NCI-H128 (cell line): ENCODE measurements at regions not wholly inside any gene's neighbourhood (a gene's known extent, or its start where the extent isn't known, plus 50 kb on each side); places are given as distances from the start of the nearest gene placed in this dataset.
A peak's percentile ranks its signal among the peaks of the same experiment; 100 is the strongest.

Experiments used
- DNase-seq: peaks from one replicate; lab custom pipeline; 2025; ENCODE audit not compliant: unreplicated experiment; lab: John Stamatoyannopoulos, UW

DNA sequence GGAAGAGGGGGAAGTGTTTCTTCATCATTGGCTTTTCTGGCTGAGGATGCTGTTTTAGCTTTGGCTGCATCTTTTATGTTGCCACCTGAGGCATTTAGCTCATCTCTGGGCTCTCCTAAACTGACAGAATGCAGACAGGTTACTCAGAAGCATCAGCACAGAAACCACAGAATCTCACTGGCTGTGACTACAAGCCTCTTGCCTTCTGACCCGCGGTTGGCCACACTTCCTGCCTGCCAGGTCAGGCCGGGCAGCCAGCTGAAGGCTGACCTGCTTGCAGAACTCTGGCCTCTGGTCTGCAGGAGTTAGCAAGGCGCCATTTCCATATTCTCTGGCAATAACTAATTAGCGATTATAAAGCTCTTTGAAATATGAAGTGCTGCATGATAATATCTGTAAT, 366.5 kb downstream of the MID1IP1 start:
- no peak for DNase-seq

GRCh38 chrX:39168609-39169008, 367.4 kb downstream of the MID1IP1 start:
- DNase-seq: no peak

DNA sequence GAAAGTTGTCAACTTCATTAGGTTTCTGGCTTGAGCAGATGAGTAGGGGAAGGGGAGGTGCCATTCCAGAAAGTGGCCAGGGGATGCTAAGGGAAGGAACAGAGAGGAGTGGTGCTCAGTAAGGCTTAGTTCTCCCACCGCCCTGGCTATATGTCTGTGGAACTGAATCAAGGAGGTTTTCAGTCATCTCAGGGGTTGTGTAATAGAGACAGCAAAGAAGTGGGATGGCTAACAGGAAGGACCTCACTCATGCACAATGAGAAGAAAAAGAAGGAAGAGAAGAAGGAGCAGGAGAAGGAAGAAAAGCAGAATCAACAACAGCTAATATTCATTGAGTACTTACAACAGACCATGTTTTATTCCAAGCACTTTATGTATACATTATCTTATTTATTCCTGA, 368.7 kb downstream of the MID1IP1 start:
- no peak for DNase-seq

- DNase-seq: no peak
Measured at GRCh38 chrX:39170464-39170863, 369.2 kb downstream of the MID1IP1 start.

DNA sequence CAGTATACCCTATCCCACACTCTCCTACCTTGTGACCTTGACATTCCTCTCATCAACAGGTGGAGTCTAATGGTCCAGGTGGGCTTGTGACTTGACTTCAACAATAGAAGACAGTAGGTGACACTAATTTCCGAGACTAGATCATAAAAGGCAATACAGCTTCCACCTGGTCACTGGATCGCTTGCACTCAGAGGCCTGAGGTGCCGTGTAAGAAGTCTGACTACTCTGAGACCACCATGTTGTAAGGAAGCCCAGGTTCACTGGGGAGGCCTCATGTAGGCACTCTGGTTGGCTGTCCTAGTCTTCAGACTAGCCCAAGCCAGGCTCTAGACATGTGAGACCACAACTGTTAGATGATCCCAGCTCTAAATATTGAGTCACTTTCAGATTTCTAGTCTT, 370.4 kb downstream of the MID1IP1 start:
- no peak for DNase-seq

DNA sequence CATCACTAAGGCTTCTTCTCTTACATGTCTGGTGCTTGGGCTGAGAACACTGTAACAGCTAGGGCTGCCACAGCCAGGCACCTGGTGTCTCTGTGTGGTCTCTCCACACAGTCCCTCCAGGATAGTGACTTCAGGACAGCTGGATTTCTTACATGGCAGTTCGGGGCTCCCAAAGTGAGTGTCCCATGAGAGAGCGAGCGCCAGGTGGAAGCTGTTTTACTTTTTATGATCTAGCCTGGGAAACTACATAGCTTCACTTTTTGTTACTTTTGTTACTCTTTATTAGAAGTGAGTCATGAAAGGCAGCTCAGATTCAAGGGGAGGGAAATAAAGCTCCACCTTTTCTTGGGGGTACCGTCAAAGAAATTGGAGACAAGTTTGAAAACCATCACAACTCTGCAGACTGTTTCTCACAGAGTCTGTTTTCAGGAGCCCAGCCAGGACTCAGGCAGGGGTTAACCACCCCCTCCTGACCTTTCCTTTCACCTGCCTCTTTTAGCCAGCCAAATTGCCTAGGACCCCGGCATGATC, 373.0 kb downstream of the MID1IP1 start:
- no peak for DNase-seq

DNA sequence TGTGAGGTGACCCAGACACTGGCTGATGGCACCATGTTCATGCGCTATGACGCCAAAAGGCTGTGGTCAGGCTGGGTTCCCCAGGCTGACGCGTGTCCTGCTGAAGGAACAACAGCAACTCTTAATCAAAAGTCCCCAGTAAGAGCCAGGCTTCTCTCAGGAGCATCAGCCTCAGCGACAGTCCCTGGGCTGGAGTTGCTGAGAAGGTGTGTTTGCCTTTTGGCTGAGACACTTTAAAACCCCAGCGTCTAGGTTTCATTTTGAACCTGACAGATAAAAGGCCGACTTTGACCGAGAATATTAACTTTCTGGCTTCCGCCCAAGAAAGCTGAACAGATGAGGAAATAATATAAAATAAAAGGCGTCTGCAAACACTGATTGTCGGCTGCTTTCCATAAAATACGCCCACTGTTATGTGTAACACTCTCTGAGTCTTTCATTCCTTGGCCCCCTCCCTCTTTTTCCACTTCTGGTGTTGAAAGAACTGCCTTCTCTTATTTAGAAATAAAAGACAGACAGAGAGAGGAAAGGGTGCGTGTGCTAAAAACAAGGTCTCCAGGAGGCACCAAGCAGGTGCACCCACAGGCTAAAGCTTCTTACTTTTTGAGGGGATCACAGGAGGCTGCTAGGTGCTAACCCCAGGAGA, 373.6 kb downstream of the MID1IP1 start:
- DNase-seq: no peak

- DNase-seq: no peak
Measured at GRCh38 chrX:39175418-39176057, 374.3 kb downstream of the MID1IP1 start.

GRCh38 chrX:39176105-39176504, 374.8 kb downstream of the MID1IP1 start:
- DNase-seq: no peak

- no peak for DNase-seq
Measured at GRCh38 chrX:39189431-39189830, 388.2 kb downstream of the MID1IP1 start.

GRCh38 chrX:39194673-39195072, 393.4 kb downstream of the MID1IP1 start:
- no peak for DNase-seq

GRCh38 chrX:39195156-39195555, 393.9 kb downstream of the MID1IP1 start:
- peak; percentile 30 for DNase-seq

DNA sequence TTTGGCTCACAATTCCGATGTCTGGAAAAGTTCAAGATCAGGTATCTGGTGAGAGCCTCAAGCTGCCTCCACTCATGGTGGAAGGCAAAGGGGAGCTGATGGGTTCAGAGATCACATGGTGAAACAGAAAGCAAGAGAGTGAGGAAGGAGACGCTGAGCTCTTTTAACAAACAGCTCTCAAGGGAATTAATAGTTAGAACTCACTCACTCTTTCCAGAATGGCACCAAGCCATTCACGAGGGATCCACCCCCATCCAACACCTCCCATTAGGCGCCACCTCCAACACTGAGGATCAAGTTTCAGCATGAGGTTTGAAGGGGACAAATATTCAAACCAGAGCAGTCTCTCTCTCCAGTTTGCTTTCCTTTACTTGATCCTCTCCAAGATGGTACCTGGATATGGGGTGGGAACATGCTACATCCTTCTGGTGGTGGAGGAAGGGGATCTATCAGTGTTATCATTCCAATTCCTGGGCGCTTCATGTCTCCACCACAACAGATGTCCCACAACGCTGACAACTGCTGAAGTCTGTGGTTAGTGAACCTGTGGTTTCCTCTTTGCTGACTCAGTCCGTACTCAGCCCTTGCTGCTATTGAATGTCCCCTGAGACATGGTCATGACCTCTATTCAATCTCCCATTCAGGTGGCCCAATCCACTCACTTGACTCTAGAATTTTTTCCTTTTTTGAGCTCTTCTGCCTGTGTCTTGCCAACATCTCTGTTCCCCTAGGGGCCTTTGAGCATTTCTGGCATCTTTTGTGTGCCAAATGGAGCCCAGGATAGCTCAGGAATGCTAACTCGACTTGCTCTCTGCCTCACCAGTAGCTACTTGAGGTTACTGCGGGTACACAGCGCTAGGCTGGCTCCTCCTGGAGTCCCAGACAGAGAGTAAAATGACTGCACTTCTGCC, 395.2 kb downstream of the MID1IP1 start:
- no peak for DNase-seq

- DNase-seq: no peak
Measured at GRCh38 chrX:39199429-39199828, 398.2 kb downstream of the MID1IP1 start.

DNA sequence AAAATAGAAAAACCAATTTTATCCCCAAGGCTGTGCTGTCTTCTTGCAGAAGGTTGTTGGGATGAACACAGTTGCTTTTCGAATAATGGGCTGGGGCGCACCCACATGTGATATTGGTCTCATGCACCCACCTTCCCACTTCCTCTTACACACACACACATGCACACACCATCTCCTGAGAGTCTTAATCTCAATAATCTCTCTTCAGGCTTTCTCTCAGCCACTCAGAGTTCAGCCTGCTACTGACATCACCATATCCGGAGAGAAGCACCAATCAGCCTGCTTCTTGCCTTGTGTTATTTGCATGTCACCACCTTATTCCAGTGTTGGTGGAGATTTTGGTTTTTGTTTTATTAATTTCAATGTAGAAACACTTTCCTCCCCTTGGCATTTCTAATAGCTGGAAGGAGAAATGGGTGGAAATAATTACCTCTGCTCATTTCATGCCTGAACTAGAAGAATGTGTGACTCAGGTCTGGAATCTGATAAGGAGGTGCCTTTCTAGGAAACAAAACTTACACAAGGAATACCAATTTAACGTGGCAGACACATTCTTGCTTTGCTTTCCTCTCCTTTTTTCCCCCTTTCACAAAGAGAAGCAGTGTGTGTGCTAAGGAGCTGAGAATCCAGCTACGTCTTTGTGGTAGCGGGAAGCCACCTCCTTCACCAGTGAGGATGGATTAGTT, 400.2 kb downstream of the MID1IP1 start:
- no peak for DNase-seq

DNA sequence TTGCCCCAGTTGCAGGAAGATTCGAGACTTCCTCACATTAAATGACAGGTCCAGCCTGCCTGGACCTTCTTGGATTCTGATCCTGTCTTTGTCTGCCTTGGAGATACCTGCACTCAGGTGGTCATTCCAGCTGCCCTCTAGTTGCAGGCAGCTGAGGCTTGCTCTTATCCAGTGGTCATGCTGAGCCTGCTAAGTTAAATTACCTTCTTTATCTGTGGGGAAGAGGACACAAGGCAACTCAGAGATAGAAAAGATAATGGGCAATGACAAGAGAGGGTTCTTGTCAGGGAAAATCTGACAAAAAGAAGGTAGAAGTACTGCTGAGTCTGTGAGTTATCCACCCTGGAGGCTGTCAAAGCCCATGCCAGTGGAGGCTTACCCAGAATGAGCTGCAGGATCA, 401.4 kb downstream of the MID1IP1 start:
- no peak for DNase-seq

DNA sequence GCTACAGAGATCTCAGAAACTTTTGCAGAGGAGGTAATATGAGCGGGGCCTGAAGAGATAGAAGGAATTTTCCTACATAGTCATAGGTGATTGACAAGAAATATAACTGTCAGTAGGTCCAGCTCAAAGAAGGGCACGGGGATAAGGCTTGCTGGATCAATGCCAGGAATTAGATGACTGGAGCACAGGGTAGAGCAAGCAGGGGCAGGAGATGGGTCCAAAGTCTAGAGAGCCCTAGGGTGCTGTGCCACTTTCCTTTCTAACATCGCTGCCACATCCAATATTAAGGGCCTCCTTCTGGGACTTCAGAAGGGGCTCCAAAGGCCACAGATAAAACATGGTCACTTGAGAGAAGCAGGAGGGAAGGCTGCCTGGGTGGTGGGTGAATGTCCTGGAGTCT, 402.2 kb downstream of the MID1IP1 start:
- no peak for DNase-seq

DNA sequence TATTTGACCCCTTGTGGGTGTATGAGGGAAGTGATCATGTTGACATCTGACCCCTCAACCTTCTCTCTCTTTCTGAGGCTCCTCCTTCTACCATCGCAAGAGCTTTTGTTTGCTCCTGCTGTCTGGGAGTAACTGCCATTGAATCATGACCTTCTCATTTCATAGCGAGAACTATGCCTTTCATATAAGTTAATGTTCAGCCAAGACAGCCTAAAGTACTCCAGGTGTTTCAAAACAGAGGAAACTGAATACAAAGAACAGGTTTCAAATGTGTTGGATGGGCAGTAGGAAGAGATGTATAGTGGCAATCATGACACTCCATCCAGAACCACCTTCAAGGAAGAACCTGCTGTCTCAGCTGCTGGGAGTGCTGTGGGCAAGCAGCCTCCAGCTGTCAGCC, 403.1 kb downstream of the MID1IP1 start:
- no peak for DNase-seq

DNA sequence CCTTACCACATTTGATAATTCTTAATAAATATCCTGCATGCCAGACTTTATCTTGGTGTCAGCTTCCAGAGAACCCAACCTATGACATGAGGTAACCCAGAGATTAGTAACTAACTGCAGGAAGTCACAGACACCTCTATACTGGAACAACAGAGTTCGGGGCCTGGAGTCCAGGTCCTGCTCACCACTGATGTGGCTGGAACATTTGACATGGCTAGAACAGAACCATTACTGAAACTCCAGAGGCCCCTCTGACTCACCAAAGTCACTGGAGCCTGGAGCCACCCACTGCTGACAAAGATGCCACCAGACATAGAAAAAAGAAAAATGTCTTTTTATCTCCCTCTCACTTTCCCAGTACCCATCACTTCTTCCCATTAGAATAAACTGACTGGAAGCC, 403.7 kb downstream of the MID1IP1 start:
- DNase-seq: no peak

DNA sequence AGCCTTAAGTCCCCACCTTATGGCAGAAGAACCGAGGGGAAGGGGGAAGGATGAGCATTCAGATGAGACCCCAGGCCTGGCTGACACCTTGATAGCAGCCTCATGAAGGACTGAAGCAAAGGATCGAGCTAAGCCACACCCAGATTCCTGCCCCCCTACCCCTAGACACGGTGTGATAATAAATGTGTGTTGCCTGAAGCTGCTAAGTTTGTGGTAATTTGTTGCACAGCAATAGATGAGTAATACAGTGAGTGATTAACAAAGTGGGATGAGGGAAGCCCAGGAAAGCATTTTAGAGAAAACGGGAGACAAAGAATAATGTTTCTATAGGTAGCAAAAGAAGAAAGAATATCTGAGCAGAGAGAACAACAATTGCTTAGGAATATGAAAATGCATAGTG, 404.2 kb downstream of the MID1IP1 start:
- no peak for DNase-seq
